HG02981 (cell line): ENCODE measurements at regions not wholly inside any gene's neighbourhood (a gene's known extent, or its start where the extent isn't known, plus 50 kb on each side); places are given as distances from the start of the nearest gene placed in this dataset.
"Not testable (repeated sequence)": the region's sequence is repeated elsewhere in the genome, so short reads cannot be mapped to it uniquely, and the experiment has no call there.

Source experiments
- ATAC-seq: cut with Tn5 transposase; IDR thresholded peaks from one replicate; pipeline ENCODE4 v1.9.1; 2021; ENCODE audit warnings: mild to moderate bottlenecking, moderate library complexity; ENCODE audit not compliant: unreplicated experiment

GRCh38 chr4:85018983-85019382 lies 52.5 kb upstream of the WDFY3 start:
- no peak for ATAC-seq

GRCh38 chr4:85019411-85019810 lies 52.9 kb upstream of the WDFY3 start:
- no peak for ATAC-seq

- ATAC-seq, result no peak
These were observed 58.2 kb upstream of the WDFY3 start for GRCh38 chr4:85024671-85025070.

- no peak for ATAC-seq
These were observed 62.4 kb upstream of the WDFY3 start for GRCh38 chr4:85028910-85029309.

- no peak for ATAC-seq
These were observed 63.0 kb upstream of the WDFY3 start for GRCh38 chr4:85029453-85029852.

GRCh38 chr4:85030156-85030555 lies 63.7 kb upstream of the WDFY3 start:
- no peak for ATAC-seq

- not testable (repeated sequence) for ATAC-seq
These were observed 67.3 kb upstream of the WDFY3 start for GRCh38 chr4:85033838-85034237.

- ATAC-seq, result no peak
These were observed 73.0 kb upstream of the WDFY3 start for GRCh38 chr4:85039526-85039925.

GRCh38 chr4:85043812-85044496 lies 77.5 kb upstream of the WDFY3 start:
- ATAC-seq, result not testable (repeated sequence)

GRCh38 chr4:85050736-85051135 lies 84.2 kb upstream of the WDFY3 start:
- no peak for ATAC-seq

- no peak for ATAC-seq
These were observed 85.0 kb upstream of the WDFY3 start for GRCh38 chr4:85051526-85051925.

- ATAC-seq, result not testable (repeated sequence)
These were observed 88.4 kb upstream of the WDFY3 start for GRCh38 chr4:85054925-85055324.

- no peak for ATAC-seq
These were observed 92.1 kb upstream of the WDFY3 start for GRCh38 chr4:85058551-85058950.

GRCh38 chr4:85061974-85062373 lies 95.5 kb upstream of the WDFY3 start:
- ATAC-seq, result no peak

GRCh38 chr4:85062466-85062865 lies 96.0 kb upstream of the WDFY3 start:
- ATAC-seq, result no peak

- no peak for ATAC-seq
These were observed 100.9 kb upstream of the WDFY3 start for GRCh38 chr4:85067342-85067741.

GRCh38 chr4:85078016-85078415 lies 111.5 kb upstream of the WDFY3 start:
- ATAC-seq, result no peak

GRCh38 chr4:85081196-85081595 lies 114.7 kb upstream of the WDFY3 start:
- ATAC-seq, result no peak

GRCh38 chr4:85084371-85085094 lies 118.0 kb upstream of the WDFY3 start:
- peak; percentile 74 for ATAC-seq

- ATAC-seq, result no peak
These were observed 120.2 kb upstream of the WDFY3 start for GRCh38 chr4:85086721-85087120.

GRCh38 chr4:85092536-85092935 lies 126.0 kb upstream of the WDFY3 start:
- no peak for ATAC-seq

GRCh38 chr4:85092943-85093342 lies 126.5 kb upstream of the WDFY3 start:
- ATAC-seq, result no peak

GRCh38 chr4:85094735-85095134 lies 128.2 kb upstream of the WDFY3 start:
- ATAC-seq, result no peak
